NCI-H1092 (cell line): ENCODE measurements at regions not wholly inside any gene's neighbourhood (a gene's known extent, or its start where the extent isn't known, plus 50 kb on each side); places are given as distances from the start of the nearest gene placed in this dataset.
A peak's percentile ranks its signal among the peaks of the same experiment; 100 is the strongest.

ENCODE experiments used
- DNase-seq: peaks from one replicate; lab custom pipeline; 2025; lab: John Stamatoyannopoulos, UW

DNA sequence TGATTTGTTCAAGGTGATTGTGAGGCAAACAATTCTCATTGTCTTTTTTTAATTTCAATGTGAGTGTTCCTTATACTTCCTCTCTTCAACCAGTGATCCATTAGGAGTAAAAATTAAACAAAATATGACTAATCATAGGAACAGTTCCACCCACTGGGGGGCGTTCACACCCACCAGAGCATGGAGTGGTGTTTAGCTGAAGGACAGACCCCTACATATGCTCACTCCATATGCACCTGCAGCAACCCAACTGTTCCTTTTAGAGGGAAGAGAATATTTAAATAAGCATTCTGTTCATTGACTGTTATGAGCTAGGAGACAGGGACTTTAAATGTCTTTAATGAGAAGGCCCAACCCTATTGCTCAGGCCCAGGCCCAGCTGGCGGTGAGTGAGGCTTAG is 78.7 kb upstream of the DRD2 start:
- DNase-seq = no peak

DNA sequence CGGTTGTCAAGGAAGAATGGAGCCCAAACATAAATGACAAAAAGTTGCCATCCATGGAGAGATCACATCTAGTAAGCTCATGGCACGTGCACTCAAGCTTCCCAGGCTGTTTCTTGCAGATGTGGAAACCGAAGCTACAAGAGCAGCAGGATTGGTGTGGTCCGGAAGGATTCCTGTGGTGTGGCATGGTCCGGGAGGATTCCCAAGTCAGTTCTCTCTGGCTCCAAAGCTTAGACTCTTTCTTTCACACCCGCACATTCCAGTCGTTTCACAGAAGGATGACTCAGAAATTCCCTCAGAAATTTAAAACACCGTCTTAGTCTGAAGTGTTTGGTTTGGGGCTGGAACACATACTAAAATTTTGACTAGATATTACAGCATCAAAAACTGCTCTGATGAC is 78.0 kb upstream of the DRD2 start:
- no peak for DNase-seq

DNA sequence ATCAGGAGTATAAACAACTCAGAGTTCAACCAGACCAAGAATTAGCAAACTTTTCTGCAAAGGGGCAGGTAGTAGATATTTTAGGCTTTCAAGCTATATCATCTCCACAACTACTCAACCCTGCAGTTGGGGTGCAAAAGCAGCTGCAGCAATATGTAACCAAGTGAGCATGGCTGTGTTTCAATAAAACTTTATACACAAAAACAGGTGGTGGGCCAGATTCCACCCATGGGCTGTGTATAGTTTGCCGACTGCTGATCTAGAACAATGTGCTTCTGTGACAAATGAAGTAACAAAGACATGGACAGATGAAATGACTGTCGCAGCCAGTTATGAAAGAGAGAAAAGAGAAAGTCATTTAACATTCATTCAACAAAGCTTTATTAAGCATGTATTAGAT is 77.1 kb upstream of the DRD2 start:
- DNase-seq = no peak

GRCh38 chr11:113551645-113552044 is 76.4 kb upstream of the DRD2 start:
- no peak for DNase-seq

DNA sequence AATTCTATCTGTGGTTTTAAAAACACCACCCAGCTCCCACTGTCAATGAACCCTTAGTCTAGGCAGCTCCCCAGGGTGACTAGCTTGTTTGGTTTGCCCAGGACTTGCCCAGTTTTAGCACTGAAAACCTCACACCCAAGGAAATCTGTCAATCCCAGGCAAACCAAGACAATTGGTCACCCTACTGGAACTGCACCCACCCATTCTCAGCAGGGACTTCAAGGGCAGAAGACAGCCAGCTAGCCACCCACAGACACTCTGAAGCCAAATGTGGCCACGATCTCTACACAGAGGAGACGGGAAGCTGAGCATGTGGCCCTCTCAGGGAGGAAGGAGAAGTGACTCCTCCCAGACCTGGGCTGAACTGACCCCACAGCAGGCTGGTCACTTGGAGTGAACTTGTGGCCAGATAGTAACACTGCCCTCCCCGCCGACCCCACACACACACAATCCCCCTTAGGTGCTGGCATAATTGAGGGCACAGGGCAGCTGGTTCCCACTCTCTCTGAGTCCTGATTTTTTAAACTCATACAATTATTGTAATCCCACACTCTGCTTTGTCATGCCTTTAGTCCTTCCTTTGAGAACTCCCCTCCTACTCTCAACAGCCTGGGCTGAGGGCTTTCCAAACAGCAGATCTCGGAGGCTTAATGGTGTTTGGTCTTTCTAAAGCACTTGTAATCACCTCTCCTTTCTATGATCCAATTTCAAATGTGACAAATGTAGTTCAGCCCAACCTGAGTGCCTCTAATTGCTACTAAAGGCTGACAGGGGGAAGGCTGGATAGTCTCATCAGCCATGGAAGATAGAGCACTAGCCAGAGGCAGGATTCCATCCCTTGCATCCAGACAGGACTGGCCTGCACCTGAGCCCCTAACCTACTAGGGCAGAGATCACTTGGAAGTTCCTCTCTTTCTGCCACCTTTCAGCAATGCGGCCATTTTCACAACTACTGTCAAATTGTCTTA is 74.7 kb upstream of the DRD2 start:
- DNase-seq = peak; percentile 80

- DNase-seq = no peak
Observed at GRCh38 chr11:113549061-113549460, 73.9 kb upstream of the DRD2 start.

DNA sequence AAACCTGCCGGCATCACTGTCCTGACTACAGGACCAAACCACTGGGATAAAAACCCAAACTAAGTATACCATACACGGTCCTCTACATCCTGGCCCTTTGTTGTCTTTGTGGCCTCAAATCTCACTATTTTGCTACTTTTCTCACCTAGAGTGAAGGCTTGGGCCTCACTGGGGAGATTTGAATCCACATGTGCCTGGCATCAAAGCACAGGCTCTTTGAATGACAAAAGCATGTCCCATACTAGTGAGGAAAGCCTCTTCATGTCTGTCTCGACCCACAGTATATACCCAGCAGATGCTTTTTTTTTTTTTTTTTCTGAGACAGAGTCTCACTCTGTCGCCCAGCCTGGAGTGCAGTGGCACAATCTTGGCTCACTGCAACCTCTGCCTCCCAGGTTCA is 72.5 kb upstream of the DRD2 start:
- DNase-seq = no peak

DNA sequence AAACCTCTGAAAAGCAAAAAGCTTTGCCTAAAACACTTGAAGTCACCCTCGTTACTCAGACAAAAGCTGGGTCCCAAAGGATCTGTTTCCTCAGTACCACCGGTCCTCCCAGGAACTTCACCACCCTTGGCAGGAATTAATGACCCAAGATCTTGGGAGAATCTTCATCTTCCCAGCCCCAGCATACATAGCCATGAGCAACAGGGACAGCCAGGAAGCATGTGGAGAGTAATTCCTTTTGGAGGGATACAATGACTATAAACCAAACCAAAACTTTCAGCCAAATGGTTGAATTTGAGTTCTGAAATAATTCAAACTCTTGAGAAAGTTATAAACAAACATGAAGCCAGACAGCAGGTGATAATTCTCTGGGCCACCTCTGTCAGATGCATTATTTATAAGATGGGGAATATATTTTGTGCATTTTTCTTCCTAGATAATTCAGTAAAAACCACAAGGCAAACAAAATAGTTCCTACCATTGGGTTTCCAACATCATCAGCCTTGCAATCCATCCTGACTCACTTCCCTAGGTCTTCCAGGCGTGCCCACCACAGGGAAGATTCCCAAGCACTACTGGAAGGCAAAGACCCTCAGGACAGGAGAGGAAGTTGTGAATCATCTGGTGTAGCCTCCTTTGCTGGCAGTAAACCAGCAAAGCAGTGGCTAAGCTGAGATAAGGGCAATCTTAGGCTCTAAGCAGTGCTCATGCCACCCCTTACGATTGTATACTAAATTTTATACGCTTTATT is 71.7 kb upstream of the DRD2 start:
- no peak for DNase-seq

- DNase-seq = no peak
Observed at GRCh38 chr11:113542420-113542819, 67.2 kb upstream of the DRD2 start.

- DNase-seq = no peak
Observed at GRCh38 chr11:113540416-113541330, 65.5 kb upstream of the DRD2 start.

DNA sequence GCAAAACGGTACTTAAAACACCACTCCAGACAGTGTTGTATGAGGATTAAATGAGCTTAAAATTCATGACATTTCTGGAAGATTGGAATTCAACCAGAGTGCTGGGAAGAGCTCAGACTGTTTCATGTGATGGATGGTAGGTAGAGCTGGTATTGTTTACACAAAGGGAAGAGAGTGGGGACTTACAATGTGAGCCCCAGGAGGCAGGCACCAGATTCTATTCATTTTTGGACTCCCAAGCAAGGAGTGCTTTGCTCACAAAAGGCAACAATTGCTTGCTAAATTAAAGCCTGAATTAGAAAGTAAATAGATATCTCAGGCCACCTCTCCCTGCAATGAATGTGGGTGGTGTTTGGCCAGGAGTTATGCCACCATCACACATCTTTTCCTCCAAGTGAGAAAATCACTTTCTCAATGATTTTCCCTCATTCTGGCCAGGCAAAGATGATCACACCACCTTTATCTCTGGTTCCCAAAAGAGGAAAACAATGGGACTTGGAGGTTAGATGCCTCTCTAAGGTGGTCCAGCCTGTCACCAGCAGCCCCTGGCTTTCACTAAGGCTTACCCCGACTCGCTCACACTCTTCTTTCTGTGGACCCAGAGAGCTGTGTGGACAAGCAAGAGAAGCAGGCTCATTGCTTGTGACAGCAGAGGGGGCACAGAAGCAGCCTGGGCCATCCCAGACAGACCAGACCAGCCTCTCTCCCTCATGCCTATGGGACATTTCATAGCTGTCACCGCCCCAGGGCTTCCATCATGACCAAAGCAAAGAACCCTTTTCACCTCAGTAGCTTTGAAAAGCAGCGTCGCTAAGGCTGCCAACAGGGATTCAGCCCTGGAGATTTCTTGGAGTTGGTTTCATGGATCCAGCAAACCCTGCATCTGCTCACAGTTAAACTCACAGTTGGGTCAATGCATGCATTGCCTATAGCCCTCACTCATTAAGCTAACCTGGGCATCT is 63.5 kb upstream of the DRD2 start:
- DNase-seq = peak; percentile 11

- DNase-seq = no peak
Observed at GRCh38 chr11:113534625-113535024, 59.4 kb upstream of the DRD2 start.

GRCh38 chr11:113533425-113533698 is 58.2 kb upstream of the DRD2 start:
- no peak for DNase-seq

GRCh38 chr11:113532697-113533424 is 57.7 kb upstream of the DRD2 start:
- DNase-seq = peak; percentile 79

GRCh38 chr11:113531575-113532451 is 56.6 kb upstream of the DRD2 start:
- no peak for DNase-seq

DNA sequence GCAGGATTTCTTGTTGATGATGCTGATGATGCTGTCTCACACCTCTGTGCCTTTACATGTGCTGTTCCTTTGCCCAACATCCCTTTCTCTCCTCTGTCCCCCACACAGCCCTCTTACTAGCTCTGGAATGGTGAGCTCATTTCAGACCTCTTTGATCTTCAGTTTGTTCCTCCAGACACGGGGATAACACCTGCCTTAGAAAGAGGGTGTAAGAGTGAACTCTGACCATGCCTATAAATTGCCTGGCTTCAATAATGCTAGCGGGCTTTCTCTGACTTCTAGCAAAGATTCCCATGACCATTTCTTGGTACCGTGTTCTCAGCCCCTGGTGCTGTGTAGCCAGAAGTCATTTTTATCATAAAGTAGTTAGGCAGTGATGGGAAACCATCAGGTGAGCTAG is 55.9 kb upstream of the DRD2 start:
- no peak for DNase-seq

- DNase-seq = no peak
Observed at GRCh38 chr11:113529606-113530005, 54.4 kb upstream of the DRD2 start.

DNA sequence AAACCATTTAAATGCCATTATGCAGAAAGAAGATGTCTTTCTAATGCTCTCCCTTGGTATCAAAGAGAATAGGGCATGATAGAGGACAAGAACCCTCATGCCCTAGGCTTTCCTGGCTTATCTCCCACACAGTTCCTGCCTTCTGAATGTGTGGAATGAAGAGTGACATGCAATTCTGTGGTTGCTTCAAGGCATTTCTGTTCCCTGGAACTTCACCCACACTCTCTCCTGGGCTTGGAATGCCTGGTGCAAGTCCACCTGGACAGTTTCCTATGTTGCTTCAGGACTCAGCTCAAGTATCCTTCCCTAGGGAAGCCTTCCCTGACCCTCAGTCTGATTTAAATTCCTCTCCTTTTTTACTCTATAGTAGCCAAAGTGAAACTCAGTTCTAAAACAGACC is 53.8 kb upstream of the DRD2 start:
- no peak for DNase-seq

- DNase-seq = no peak
Observed at GRCh38 chr11:113526521-113526920, 51.3 kb upstream of the DRD2 start.
